GM13976 (cell line): ENCODE measurements at regions not wholly inside any gene's neighbourhood (a gene's known extent, or its start where the extent isn't known, plus 50 kb on each side); places are given as distances from the start of the nearest gene placed in this dataset.

Experiments used
- DNase-seq: peaks from one replicate; pipeline ENCODE4 v3.0.0; 2012; ENCODE audit warnings: low spot score
- in situ Hi-C: fragments of 300-500 bp; cut with MboI; formaldehyde crosslinking; loops from one replicate; pipeline ENCODE4 v1.12.0; 2022; ENCODE audit warnings: low sequenced_read_pairs, mixed read lengths, inconsistent platforms; ENCODE audit not compliant: unreplicated experiment
- TF ChIP-seq, protein P1 (sequence below): IDR thresholded peaks from 2 replicates; pipeline ENCODE4 v1.5.1; 2012; ENCODE audit warnings: borderline replicate concordance, mild to moderate bottlenecking; ENCODE audit not compliant: insufficient read depth; ENCODE audit errors: extremely low read depth, missing control alignments, control extremely low read depth

GRCh38 chr5:114969482-114969881 lies 200.2 kb downstream of the TRIM36 start:
- TF ChIP-seq, protein P1, sequence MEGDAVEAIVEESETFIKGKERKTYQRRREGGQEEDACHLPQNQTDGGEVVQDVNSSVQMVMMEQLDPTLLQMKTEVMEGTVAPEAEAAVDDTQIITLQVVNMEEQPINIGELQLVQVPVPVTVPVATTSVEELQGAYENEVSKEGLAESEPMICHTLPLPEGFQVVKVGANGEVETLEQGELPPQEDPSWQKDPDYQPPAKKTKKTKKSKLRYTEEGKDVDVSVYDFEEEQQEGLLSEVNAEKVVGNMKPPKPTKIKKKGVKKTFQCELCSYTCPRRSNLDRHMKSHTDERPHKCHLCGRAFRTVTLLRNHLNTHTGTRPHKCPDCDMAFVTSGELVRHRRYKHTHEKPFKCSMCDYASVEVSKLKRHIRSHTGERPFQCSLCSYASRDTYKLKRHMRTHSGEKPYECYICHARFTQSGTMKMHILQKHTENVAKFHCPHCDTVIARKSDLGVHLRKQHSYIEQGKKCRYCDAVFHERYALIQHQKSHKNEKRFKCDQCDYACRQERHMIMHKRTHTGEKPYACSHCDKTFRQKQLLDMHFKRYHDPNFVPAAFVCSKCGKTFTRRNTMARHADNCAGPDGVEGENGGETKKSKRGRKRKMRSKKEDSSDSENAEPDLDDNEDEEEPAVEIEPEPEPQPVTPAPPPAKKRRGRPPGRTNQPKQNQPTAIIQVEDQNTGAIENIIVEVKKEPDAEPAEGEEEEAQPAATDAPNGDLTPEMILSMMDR = no peak
- in situ Hi-C loops = no loop called here

GRCh38 chr5:114957384-114957783 lies 212.3 kb downstream of the TRIM36 start:
- no peak for DNase-seq
- TF ChIP-seq, protein P1 = no peak
- in situ Hi-C loops = no loop called here

More at GRCh38 chr5:114969482-114969881, 200.2 kb downstream of the TRIM36 start:
- no peak for DNase-seq

DNA sequence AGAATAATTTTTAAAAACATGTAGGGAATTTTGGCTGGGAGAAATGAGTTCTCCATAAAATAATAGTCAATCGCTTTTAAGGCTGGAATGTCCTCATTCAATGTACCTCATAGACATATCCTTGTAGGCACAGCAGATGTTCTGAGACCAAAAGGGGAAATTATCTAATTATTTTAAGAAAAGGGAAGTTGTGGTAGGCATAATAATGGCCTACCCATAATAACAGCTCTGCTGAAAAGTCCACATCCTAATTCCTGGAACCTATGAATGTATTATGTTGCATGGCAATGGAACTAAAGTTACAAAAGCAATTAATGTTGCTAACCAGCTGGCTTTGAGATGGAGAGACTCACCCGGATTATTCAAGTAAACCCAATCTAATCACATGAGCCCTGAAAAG lies 216.1 kb downstream of the TRIM36 start:
- in situ Hi-C loops = no loop called here
- no peak for DNase-seq
- TF ChIP-seq, protein P1 = no peak

DNA sequence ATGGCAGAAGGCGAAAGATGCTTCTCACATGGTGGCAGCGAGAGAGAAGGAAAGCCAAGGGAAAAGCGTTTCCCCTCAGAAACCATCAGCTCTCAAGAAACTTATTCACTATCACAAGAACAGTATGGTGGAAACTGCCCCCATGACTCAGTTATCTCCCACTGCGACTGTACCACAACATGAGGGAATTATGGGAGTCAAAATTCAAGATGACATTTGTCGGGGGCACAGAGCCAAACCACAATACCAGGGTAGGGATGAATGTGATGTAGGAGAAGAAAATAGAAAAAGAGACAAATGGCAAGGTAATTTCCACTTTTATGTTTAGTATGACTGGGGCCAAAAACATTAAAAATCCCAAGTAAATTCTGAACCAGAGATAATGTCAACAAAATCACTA lies 216.8 kb downstream of the TRIM36 start:
- TF ChIP-seq, protein P1 = no peak
- in situ Hi-C loops = no loop called here
- DNase-seq = no peak

- TF ChIP-seq, protein P1 = no peak
- in situ Hi-C loops = no loop called here
- no peak for DNase-seq
These were observed 220.0 kb downstream of the TRIM36 start for GRCh38 chr5:114949756-114950155.

DNA sequence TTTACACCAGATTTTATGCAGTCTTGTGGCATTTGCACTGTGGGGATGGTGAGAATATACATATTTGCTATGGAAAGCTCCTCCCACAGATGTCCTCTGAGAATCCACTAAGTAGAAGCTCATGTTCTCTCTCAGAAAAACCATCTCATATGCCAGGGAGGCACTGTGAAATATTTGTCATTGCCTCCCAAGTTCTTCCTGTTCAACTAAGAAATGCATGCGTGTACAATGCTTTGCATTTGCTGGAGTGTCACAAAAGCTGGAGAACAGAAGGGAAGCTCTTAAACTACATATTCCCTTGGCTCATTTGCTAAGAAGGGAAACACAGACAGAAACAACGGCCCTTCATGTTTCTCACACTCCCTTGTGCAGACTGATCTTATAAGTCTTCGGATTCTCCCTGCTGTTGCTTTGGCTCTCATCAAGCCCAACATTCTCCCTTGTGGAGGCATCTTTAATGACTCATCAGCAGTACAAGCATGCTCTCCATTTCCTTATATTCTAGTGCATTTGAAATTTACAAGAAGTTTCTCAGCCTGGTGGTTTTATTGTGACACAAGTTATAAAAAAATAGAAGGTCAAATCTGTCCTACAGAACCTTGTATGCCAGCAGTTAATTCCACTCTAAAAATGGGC lies 220.6 kb downstream of the TRIM36 start:
- DNase-seq = no peak
- in situ Hi-C loops = no loop called here
- TF ChIP-seq, protein P1 = no peak
